Loucy (cell line): ENCODE measurements at regions not wholly inside any gene's neighbourhood (a gene's known extent, or its start where the extent isn't known, plus 50 kb on each side); places are given as distances from the start of the nearest gene placed in this dataset.

Experiments
- H2AFZ ChIP-seq: fragments of 200-600 bp; sonication (generic); 2 replicates; pipeline ENCODE4 v1.6.0; 2016; ENCODE audit warnings: antibody characterized with exemption, mild to moderate bottlenecking, low read length, moderate library complexity
- H3F3A ChIP-seq: fragments of 200-600 bp; 2 replicates; pipeline ENCODE4 v1.6.0; 2016; ENCODE audit warnings: antibody characterized with exemption, low read depth, mild to moderate bottlenecking
- H3K27me3 ChIP-seq: fragments of 200-600 bp; sonication (generic); 2 replicates; pipeline ENCODE4 v1.6.1; 2014; ENCODE audit warnings: low read length, mild to moderate bottlenecking; ENCODE audit not compliant: insufficient read depth, poor library complexity, severe bottlenecking
- H3K36me3 ChIP-seq: fragments of 200-600 bp; sonication (generic); 2 replicates; pipeline ENCODE4 v1.6.1; 2016; ENCODE audit warnings: low read length; ENCODE audit not compliant: insufficient read depth
- H3K4me1 ChIP-seq: fragments of 200-600 bp; sonication (generic); 2 replicates; pipeline ENCODE4 v1.5.1; 2014; ENCODE audit warnings: low read length, mild to moderate bottlenecking; ENCODE audit not compliant: insufficient read depth, poor library complexity, severe bottlenecking
- H3K4me2 ChIP-seq: fragments of 200-600 bp; sonication (generic); 2 replicates; pipeline ENCODE4 v1.6.0; 2014; ENCODE audit warnings: antibody characterized with exemption, low read length, low read depth, mild to moderate bottlenecking; ENCODE audit not compliant: poor library complexity, severe bottlenecking
- H3K4me3 ChIP-seq: fragments of 200-600 bp; sonication (generic); 2 replicates; pipeline ENCODE4 v1.5.1; 2014; ENCODE audit warnings: low read length, mild to moderate bottlenecking, mixed read lengths; ENCODE audit not compliant: poor library complexity, severe bottlenecking
- H3K79me2 ChIP-seq: fragments of 200-600 bp; sonication (generic); 2 replicates; pipeline ENCODE4 v1.6.1; 2014; ENCODE audit warnings: low read length; ENCODE audit not compliant: insufficient read depth
- H3K9ac ChIP-seq: fragments of 200-600 bp; sonication (generic); 2 replicates; pipeline ENCODE4 v1.6.0; 2014; ENCODE audit warnings: mild to moderate bottlenecking, low read depth, low read length, moderate library complexity; ENCODE audit not compliant: poor library complexity, severe bottlenecking
- H3K9me2 ChIP-seq: fragments of 200-600 bp; sonication (generic); replicated peaks from 2 replicates; pipeline ENCODE4 v1.6.1; 2016; ENCODE audit warnings: low read depth, low read length, mixed read lengths
- H3K9me3 ChIP-seq: fragments of 200-600 bp; sonication (generic); 2 replicates; pipeline ENCODE4 v1.6.1; 2014; ENCODE audit warnings: mild to moderate bottlenecking, antibody characterized with exemption, low read length, low read depth; ENCODE audit not compliant: insufficient read depth
- H4K20me1 ChIP-seq: fragments of 200-600 bp; sonication (generic); 2 replicates; pipeline ENCODE4 v1.6.0; 2014; ENCODE audit warnings: antibody characterized with exemption, low read length, mild to moderate bottlenecking; ENCODE audit not compliant: insufficient read depth, poor library complexity, severe bottlenecking
- CTCF ChIP-seq: fragments of 200-600 bp; sonication (generic); conservative IDR thresholded peaks from 2 replicates; pipeline ENCODE4 v1.5.1; 2014; ENCODE audit warnings: mild to moderate bottlenecking, antibody characterized with exemption, low read length
- EZH2phosphoT487 ChIP-seq: fragments of 200-600 bp; IDR thresholded peaks from 2 replicates; pipeline ENCODE4 v1.6.1; 2018; ENCODE audit warnings: antibody characterized with exemption, mild to moderate bottlenecking, moderate library complexity, borderline replicate concordance

GRCh38 chr2:239717706-239718105, 307.4 kb downstream of the NDUFA10 start:
- no peaks in the 10 kb centered on the region for H3K4me1 ChIP-seq
- no peak overlapping the region for H2AFZ ChIP-seq
- H3K27me3 ChIP-seq, result no peaks in the 10 kb centered on the region
- no peak overlapping the region for H3K4me2 ChIP-seq
- no peak overlapping the region for H3K9ac ChIP-seq
- H3K36me3 ChIP-seq, result no peaks in the 10 kb centered on the region
- peaks cover 16% of the 10 kb centered on the region; the same call in 1 of the 2 replicates for H3K9me3 ChIP-seq
- TF ChIP-seq CTCF (no peak), EZH2phosphoT487 (no peak)
- H3K9me2 ChIP-seq, result no peaks in the 10 kb centered on the region
- no peak overlapping the region for H3K4me3 ChIP-seq
- H4K20me1 ChIP-seq, result no peaks in the 10 kb centered on the region
- no peaks in the 10 kb centered on the region for H3K79me2 ChIP-seq
- H3F3A ChIP-seq, result no peaks in the 10 kb centered on the region

- Histone ChIP-seq H3K27me3 (no peaks in the 10 kb centered on the region), H3F3A (no peaks in the 10 kb centered on the region), H3K9ac (no peak overlapping the region), H2AFZ (no peak overlapping the region), H3K4me1 (no peaks in the 10 kb centered on the region), H3K79me2 (no peaks in the 10 kb centered on the region), H3K36me3 (no peaks in the 10 kb centered on the region), H3K4me2 (no peak overlapping the region), H3K9me3 (peaks cover 17% of the 10 kb centered on the region; the same call in 1 of the 2 replicates), H4K20me1 (no peaks in the 10 kb centered on the region), H3K9me2 (no peaks in the 10 kb centered on the region), H3K4me3 (no peak overlapping the region)
- TF ChIP-seq EZH2phosphoT487, result no peak
Measured at GRCh38 chr2:239717319-239717675, 307.8 kb downstream of the NDUFA10 start.

- TF ChIP-seq CTCF (no peak), EZH2phosphoT487 (no peak)
- H3K4me3 ChIP-seq, result no peak overlapping the region
- no peaks in the 10 kb centered on the region for H3K36me3 ChIP-seq
- H3K9me2 ChIP-seq, result no peaks in the 10 kb centered on the region
- H3K27me3 ChIP-seq, result no peaks in the 10 kb centered on the region
- H4K20me1 ChIP-seq, result no peaks in the 10 kb centered on the region
- no peaks in the 10 kb centered on the region for H3K4me1 ChIP-seq
- no peaks in the 10 kb centered on the region for H3K79me2 ChIP-seq
- H3K4me2 ChIP-seq, result no peak overlapping the region
- peaks cover 21% of the 10 kb centered on the region; the same call in 1 of the 2 replicates for H3K9me3 ChIP-seq
- no peaks in the 10 kb centered on the region for H3F3A ChIP-seq
- H3K9ac ChIP-seq, result no peak overlapping the region
- H2AFZ ChIP-seq, result no peak overlapping the region
Measured at GRCh38 chr2:239716536-239717318, 308.4 kb downstream of the NDUFA10 start.

GRCh38 chr2:239716009-239716408, 309.1 kb downstream of the NDUFA10 start:
- Histone ChIP-seq H3K4me2 (no peak overlapping the region), H3K36me3 (no peaks in the 10 kb centered on the region), H3K9me2 (no peaks in the 10 kb centered on the region), H3K4me1 (no peaks in the 10 kb centered on the region), H3K9me3 (peaks cover 21% of the 10 kb centered on the region; the same call in 1 of the 2 replicates), H4K20me1 (no peaks in the 10 kb centered on the region), H2AFZ (no peak overlapping the region), H3K4me3 (no peak overlapping the region), H3K9ac (no peak overlapping the region), H3F3A (no peaks in the 10 kb centered on the region), H3K79me2 (no peaks in the 10 kb centered on the region), H3K27me3 (no peaks in the 10 kb centered on the region)
- TF ChIP-seq EZH2phosphoT487 (no peak), CTCF (no peak)
